Activated CD4-positive, alpha-beta T cell treated with anti-CD3 and anti-CD28 coated beads, Interleukin-2, amount 10 ng/mL, durations not matched to agents 7 days and 5 days (primary cell): ENCODE measurements at regions not wholly inside any gene's neighbourhood (a gene's known extent, or its start where the extent isn't known, plus 50 kb on each side); places are given as distances from the start of the nearest gene placed in this dataset.

Experiments
- CTCF ChIA-PET: fragments of 350-600 bp; sonication (Branson Sonifier 250); formaldehyde crosslinking; loops from one replicate; lab custom pipeline; 2021; ENCODE audit warnings: antibody characterized with exemption; lab: Charles Lee
- POLR2A ChIA-PET: fragments of 350-600 bp; sonication (Branson Sonifier 250); formaldehyde crosslinking; loops from one replicate; lab custom pipeline; 2021; ENCODE audit warnings: antibody characterized with exemption; lab: Charles Lee
- DNase-seq: peaks from one replicate; pipeline ENCODE4 v3.0.0-alpha.2; 2020
- H3K27ac Mint-ChIP-seq: one replicate; pipeline ENCODE4 v1.8.0; 2021; ENCODE audit warnings: mild to moderate bottlenecking, moderate library complexity, mixed read lengths
- H3K27me3 Mint-ChIP-seq: one replicate; pipeline ENCODE4 v1.8.0; 2021; ENCODE audit warnings: mixed read lengths
- H3K36me3 Mint-ChIP-seq: one replicate; pipeline ENCODE4 v1.8.0; 2021; ENCODE audit warnings: low read depth, mixed read lengths
- H3K4me1 Mint-ChIP-seq: one replicate; pipeline ENCODE4 v1.8.0; 2021; ENCODE audit warnings: mixed read lengths
- H3K4me3 Mint-ChIP-seq: one replicate; pipeline ENCODE4 v1.8.0; 2021; ENCODE audit warnings: mild to moderate bottlenecking, moderate library complexity, mixed read lengths
- H3K9me3 Mint-ChIP-seq: one replicate; pipeline ENCODE4 v1.8.0; 2021; ENCODE audit warnings: mixed read lengths

- CTCF ChIA-PET: no interaction called here
- POLR2A ChIA-PET: no interaction called here
Measured at GRCh38 chr12:19836456-19836855, 397.2 kb downstream of the AEBP2 start.

GRCh38 chr12:19837543-19837942, 398.3 kb downstream of the AEBP2 start:
- Mint-ChIP-seq H3K27me3 (peaks cover 2% of the 10 kb centered on the region), H3K36me3 (no peaks in the 10 kb centered on the region), H3K9me3 (peaks cover under 1% of the 10 kb centered on the region), H3K4me1 (peaks cover 3% of the 10 kb centered on the region), H3K27ac (no peak overlapping the region), H3K4me3 (no peak overlapping the region)
- ChIA-PET POLR2A (no interaction called here), CTCF (no interaction called here)
- no peak for DNase-seq

More at GRCh38 chr12:19836456-19836855, 397.2 kb downstream of the AEBP2 start:
- no peak overlapping the region for H3K27ac Mint-ChIP-seq
- H3K36me3 Mint-ChIP-seq: no peaks in the 10 kb centered on the region
- H3K27me3 Mint-ChIP-seq: peaks cover 2% of the 10 kb centered on the region
- H3K4me3 Mint-ChIP-seq: no peak overlapping the region
- H3K9me3 Mint-ChIP-seq: peaks cover 5% of the 10 kb centered on the region
- DNase-seq: no peak
- peaks cover 3% of the 10 kb centered on the region for H3K4me1 Mint-ChIP-seq

GRCh38 chr12:19841451-19841850, 402.2 kb downstream of the AEBP2 start:
- H3K27ac Mint-ChIP-seq: no peak overlapping the region
- no peaks in the 10 kb centered on the region for H3K4me1 Mint-ChIP-seq
- H3K36me3 Mint-ChIP-seq: no peaks in the 10 kb centered on the region
- no peak for DNase-seq
- no peaks in the 10 kb centered on the region for H3K9me3 Mint-ChIP-seq
- H3K27me3 Mint-ChIP-seq: peaks cover 2% of the 10 kb centered on the region
- no peak overlapping the region for H3K4me3 Mint-ChIP-seq
- ChIA-PET POLR2A (interaction anchor here (0.7 kb wide), 1 partner anchor 9 kb away, joined by 4 read pairs; no protein-coding TSS in a partner anchor), CTCF (no interaction called here)

- H3K4me1 Mint-ChIP-seq: no peaks in the 10 kb centered on the region
- peaks cover 2% of the 10 kb centered on the region for H3K27me3 Mint-ChIP-seq
- CTCF ChIA-PET: no interaction called here
- H3K36me3 Mint-ChIP-seq: no peaks in the 10 kb centered on the region
- DNase-seq: no peak
- POLR2A ChIA-PET: no interaction called here
- H3K9me3 Mint-ChIP-seq: no peaks in the 10 kb centered on the region
- H3K27ac Mint-ChIP-seq: no peak overlapping the region
- H3K4me3 Mint-ChIP-seq: no peak overlapping the region
Measured at GRCh38 chr12:19842116-19842515, 402.8 kb downstream of the AEBP2 start.

- Mint-ChIP-seq H3K4me3 (no peak overlapping the region), H3K4me1 (no peaks in the 10 kb centered on the region), H3K27ac (no peak overlapping the region), H3K27me3 (peaks cover 2% of the 10 kb centered on the region), H3K36me3 (no peaks in the 10 kb centered on the region), H3K9me3 (no peaks in the 10 kb centered on the region)
- no peak for DNase-seq
- ChIA-PET POLR2A (no interaction called here), CTCF (no interaction called here)
Measured at GRCh38 chr12:19844224-19844623, 404.9 kb downstream of the AEBP2 start.

GRCh38 chr12:19846574-19846973, 407.3 kb downstream of the AEBP2 start:
- CTCF ChIA-PET: interaction anchor here (1.3 kb wide), 1 partner anchor 90 kb away, joined by 3 read pairs; no protein-coding TSS in a partner anchor
- no peak overlapping the region for H3K27ac Mint-ChIP-seq
- H3K4me3 Mint-ChIP-seq: no peak overlapping the region
- H3K4me1 Mint-ChIP-seq: no peaks in the 10 kb centered on the region
- H3K9me3 Mint-ChIP-seq: peaks cover 3% of the 10 kb centered on the region
- no peaks in the 10 kb centered on the region for H3K27me3 Mint-ChIP-seq
- H3K36me3 Mint-ChIP-seq: no peaks in the 10 kb centered on the region
- POLR2A ChIA-PET: no interaction called here
- DNase-seq: no peak

- Mint-ChIP-seq H3K4me3 (no peak overlapping the region), H3K27ac (no peak overlapping the region), H3K9me3 (peaks cover 3% of the 10 kb centered on the region), H3K36me3 (no peaks in the 10 kb centered on the region), H3K4me1 (no peaks in the 10 kb centered on the region), H3K27me3 (no peaks in the 10 kb centered on the region)
- POLR2A ChIA-PET: no interaction called here
- CTCF ChIA-PET: no interaction called here
- DNase-seq: no peak
Measured at GRCh38 chr12:19847294-19848059, 408.2 kb downstream of the AEBP2 start.

- Mint-ChIP-seq H3K27ac (no peak overlapping the region), H3K36me3 (no peaks in the 10 kb centered on the region), H3K27me3 (no peaks in the 10 kb centered on the region), H3K9me3 (peaks cover 3% of the 10 kb centered on the region), H3K4me1 (no peaks in the 10 kb centered on the region), H3K4me3 (no peak overlapping the region)
- POLR2A ChIA-PET: no interaction called here
- CTCF ChIA-PET: no interaction called here
- no peak for DNase-seq
Measured at GRCh38 chr12:19848421-19848820, 409.1 kb downstream of the AEBP2 start.

- Mint-ChIP-seq H3K36me3 (no peaks in the 10 kb centered on the region), H3K9me3 (peaks cover 3% of the 10 kb centered on the region), H3K27me3 (no peaks in the 10 kb centered on the region), H3K27ac (no peak overlapping the region), H3K4me3 (no peak overlapping the region), H3K4me1 (no peaks in the 10 kb centered on the region)
- POLR2A ChIA-PET: no interaction called here
- CTCF ChIA-PET: no interaction called here
- DNase-seq: no peak
Measured at GRCh38 chr12:19849208-19849607, 409.9 kb downstream of the AEBP2 start.

GRCh38 chr12:19850346-19851065, 411.2 kb downstream of the AEBP2 start:
- Mint-ChIP-seq H3K36me3 (no peaks in the 10 kb centered on the region), H3K27ac (no peak overlapping the region), H3K4me3 (no peak overlapping the region)

GRCh38 chr12:19852100-19852855, 413.0 kb downstream of the AEBP2 start:
- H3K27ac Mint-ChIP-seq: no peak overlapping the region
- H3K4me3 Mint-ChIP-seq: no peak overlapping the region
- H3K36me3 Mint-ChIP-seq: no peaks in the 10 kb centered on the region
- DNase-seq: no peak
- no peaks in the 10 kb centered on the region for H3K27me3 Mint-ChIP-seq
- ChIA-PET POLR2A (no interaction called here), CTCF (no interaction called here)
- H3K4me1 Mint-ChIP-seq: no peaks in the 10 kb centered on the region
- peaks cover 3% of the 10 kb centered on the region for H3K9me3 Mint-ChIP-seq

More at GRCh38 chr12:19850346-19851065, 411.2 kb downstream of the AEBP2 start:
- DNase-seq: no peak
- CTCF ChIA-PET: no interaction called here
- POLR2A ChIA-PET: interaction anchor here (0.6 kb wide), 1 partner anchor 9 kb away, joined by 4 read pairs; no protein-coding TSS in a partner anchor
- Mint-ChIP-seq H3K27me3 (no peaks in the 10 kb centered on the region), H3K9me3 (peaks cover 3% of the 10 kb centered on the region), H3K4me1 (no peaks in the 10 kb centered on the region)

- ChIA-PET POLR2A (no interaction called here), CTCF (no interaction called here)
- Mint-ChIP-seq H3K27ac (no peak overlapping the region), H3K36me3 (no peaks in the 10 kb centered on the region), H3K4me1 (no peaks in the 10 kb centered on the region), H3K4me3 (no peak overlapping the region), H3K9me3 (peaks cover 2% of the 10 kb centered on the region), H3K27me3 (no peaks in the 10 kb centered on the region)
- DNase-seq: no peak
Measured at GRCh38 chr12:19855851-19856250, 416.6 kb downstream of the AEBP2 start.

- no peaks in the 10 kb centered on the region for H3K36me3 Mint-ChIP-seq
- no peak overlapping the region for H3K4me3 Mint-ChIP-seq
- no peak overlapping the region for H3K27ac Mint-ChIP-seq
- CTCF ChIA-PET: no interaction called here
- POLR2A ChIA-PET: no interaction called here
- H3K4me1 Mint-ChIP-seq: no peaks in the 10 kb centered on the region
- no peaks in the 10 kb centered on the region for H3K27me3 Mint-ChIP-seq
- DNase-seq: no peak
- peaks cover 2% of the 10 kb centered on the region for H3K9me3 Mint-ChIP-seq
Measured at GRCh38 chr12:19856389-19856788, 417.1 kb downstream of the AEBP2 start.
